NAMALWA (cell line): ENCODE measurements at regions not wholly inside any gene's neighbourhood (a gene's known extent, or its start where the extent isn't known, plus 50 kb on each side); places are given as distances from the start of the nearest gene placed in this dataset.

Experiments
- DNase-seq: peaks from one replicate; pipeline ENCODE4 v3.0.0-alpha.2; 2015; ENCODE audit warnings: low spot score

- no peak for DNase-seq
Observed at GRCh38 chr12:98060411-98060810, 455.0 kb upstream of the TMPO start.

- no peak for DNase-seq
Observed at GRCh38 chr12:98062464-98063245, 452.7 kb upstream of the TMPO start.

- DNase-seq = no peak
Observed at GRCh38 chr12:98064501-98064900, 450.9 kb upstream of the TMPO start.

- DNase-seq = no peak
Observed at GRCh38 chr12:98067795-98068194, 447.6 kb upstream of the TMPO start.

- DNase-seq = no peak
Observed at GRCh38 chr12:98073610-98074009, 441.8 kb upstream of the TMPO start.

GRCh38 chr12:98074286-98074685, 441.1 kb upstream of the TMPO start:
- no peak for DNase-seq

- DNase-seq = no peak
Observed at GRCh38 chr12:98084391-98084790, 431.0 kb upstream of the TMPO start.

GRCh38 chr12:98085046-98085755, 430.2 kb upstream of the TMPO start:
- no peak for DNase-seq

- no peak for DNase-seq
Observed at GRCh38 chr12:98090731-98091130, 424.7 kb upstream of the TMPO start.

- no peak for DNase-seq
Observed at GRCh38 chr12:98096436-98096835, 419.0 kb upstream of the TMPO start.

- no peak for DNase-seq
Observed at GRCh38 chr12:98106031-98106683, 409.2 kb upstream of the TMPO start.

- DNase-seq = no peak
Observed at GRCh38 chr12:98109266-98109665, 406.1 kb upstream of the TMPO start.

GRCh38 chr12:98110536-98110935, 404.9 kb upstream of the TMPO start:
- DNase-seq = no peak

GRCh38 chr12:98113548-98113947, 401.8 kb upstream of the TMPO start:
- no peak for DNase-seq

- DNase-seq = no peak
Observed at GRCh38 chr12:98121963-98122362, 393.4 kb upstream of the TMPO start.

GRCh38 chr12:98123021-98123461, 392.3 kb upstream of the TMPO start:
- DNase-seq = no peak

- no peak for DNase-seq
Observed at GRCh38 chr12:98126637-98127335, 388.6 kb upstream of the TMPO start.

GRCh38 chr12:98127336-98127679, 388.1 kb upstream of the TMPO start:
- no peak for DNase-seq

GRCh38 chr12:98127854-98128253, 387.5 kb upstream of the TMPO start:
- no peak for DNase-seq

GRCh38 chr12:98136544-98136943, 378.8 kb upstream of the TMPO start:
- no peak for DNase-seq

- DNase-seq = no peak
Observed at GRCh38 chr12:98137278-98137677, 378.1 kb upstream of the TMPO start.

GRCh38 chr12:98144953-98145352, 370.4 kb upstream of the TMPO start:
- DNase-seq = no peak

GRCh38 chr12:98146043-98146442, 369.3 kb upstream of the TMPO start:
- no peak for DNase-seq
